ENCODE measurements at regions not wholly inside any gene's neighbourhood (a gene's known extent, or its start where the extent isn't known, plus 50 kb on each side); places are given as distances from the start of the nearest gene placed in this dataset.
"Not testable (repeated sequence)": the region's sequence is repeated elsewhere in the genome, so short reads cannot be mapped to it uniquely, and the experiment has no call there.

DNA sequence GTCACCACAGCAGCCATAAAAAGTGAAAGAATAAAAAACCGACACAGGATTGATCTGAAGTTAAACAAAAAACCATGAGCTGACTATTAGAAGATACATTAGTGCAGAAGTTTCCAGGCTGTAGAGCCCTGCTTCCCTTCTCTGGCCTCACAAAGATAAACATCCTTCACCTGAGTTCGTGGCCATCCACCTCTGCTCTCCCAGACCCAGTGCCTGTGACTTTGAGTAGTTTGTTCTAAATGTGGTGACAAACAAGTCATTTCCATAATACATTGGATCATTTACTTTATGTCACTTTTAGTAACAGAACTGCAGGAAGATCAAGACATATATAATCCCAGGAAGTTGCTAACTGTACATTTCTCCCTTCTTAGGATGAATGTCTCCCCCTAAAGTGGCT lies 241.9 kb upstream of the MAP2 start:
- Histone ChIP-seq H3K4me1 (ENCODE audit: insufficient read depth) (no peaks in the 10 kb centered on the region), H3K79me2 (no peaks in the 10 kb centered on the region), H3K4me2 (no peak overlapping the region), H4K20me1 (ENCODE audit: insufficient read depth, poor library complexity, severe bottlenecking) (no peaks in the 10 kb centered on the region), H2AFZ (no peak overlapping the region), H3K4me3 (no peak overlapping the region), H3K36me3 (replicated peaks; ENCODE audit: insufficient read depth, low read depth) (no peaks in the 10 kb centered on the region), H3K9me3 (ENCODE audit: low read depth) (no peaks in the 10 kb centered on the region), H3K9me2 (replicated peaks; ENCODE audit: insufficient read depth) (no peaks in the 10 kb centered on the region), H3K27me3 (no peaks in the 10 kb centered on the region), H3K27ac (no peak overlapping the region)
- no peak for DNase-seq (ENCODE audit: low spot score)
- TF ChIP-seq EZH2 (IDR thresholded peaks at IDR 0.05; ENCODE audit: borderline replicate concordance) (no peak), EZH2phosphoT487 (IDR thresholded peaks at IDR 0.05; ENCODE audit: low read depth, severe bottlenecking, unreplicated experiment) (no peak)
- TF ChIP-seq, protein P1, sequence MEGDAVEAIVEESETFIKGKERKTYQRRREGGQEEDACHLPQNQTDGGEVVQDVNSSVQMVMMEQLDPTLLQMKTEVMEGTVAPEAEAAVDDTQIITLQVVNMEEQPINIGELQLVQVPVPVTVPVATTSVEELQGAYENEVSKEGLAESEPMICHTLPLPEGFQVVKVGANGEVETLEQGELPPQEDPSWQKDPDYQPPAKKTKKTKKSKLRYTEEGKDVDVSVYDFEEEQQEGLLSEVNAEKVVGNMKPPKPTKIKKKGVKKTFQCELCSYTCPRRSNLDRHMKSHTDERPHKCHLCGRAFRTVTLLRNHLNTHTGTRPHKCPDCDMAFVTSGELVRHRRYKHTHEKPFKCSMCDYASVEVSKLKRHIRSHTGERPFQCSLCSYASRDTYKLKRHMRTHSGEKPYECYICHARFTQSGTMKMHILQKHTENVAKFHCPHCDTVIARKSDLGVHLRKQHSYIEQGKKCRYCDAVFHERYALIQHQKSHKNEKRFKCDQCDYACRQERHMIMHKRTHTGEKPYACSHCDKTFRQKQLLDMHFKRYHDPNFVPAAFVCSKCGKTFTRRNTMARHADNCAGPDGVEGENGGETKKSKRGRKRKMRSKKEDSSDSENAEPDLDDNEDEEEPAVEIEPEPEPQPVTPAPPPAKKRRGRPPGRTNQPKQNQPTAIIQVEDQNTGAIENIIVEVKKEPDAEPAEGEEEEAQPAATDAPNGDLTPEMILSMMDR (IDR thresholded peaks at IDR 0.05; ENCODE audit: poor library complexity), result no peak
- WGBS (ENCODE audit: low lambda C conversion rate, missing lambda C conversion rate), result 67% methylated on average over 2 of the region's 2 CpGs

- DNase-seq (ENCODE audit: low spot score); H3K4me1 ChIP-seq (ENCODE audit: insufficient read depth); H3K27me3 ChIP-seq; H4K20me1 ChIP-seq (ENCODE audit: insufficient read depth, poor library complexity, severe bottlenecking); H3K36me3 ChIP-seq (replicated peaks; ENCODE audit: insufficient read depth, low read depth); H3K27ac ChIP-seq; H3K79me2 ChIP-seq; H3K4me3 ChIP-seq; H3K9me2 ChIP-seq (replicated peaks; ENCODE audit: insufficient read depth); H2AFZ ChIP-seq; H3K4me2 ChIP-seq; H3K9me3 ChIP-seq (ENCODE audit: low read depth): not testable (repeated sequence)
- 100% methylated on average over 1 of the region's 1 CpG for WGBS (ENCODE audit: low lambda C conversion rate, missing lambda C conversion rate)
Measured at GRCh38 chr2:209186886-209187285, 237.0 kb upstream of the MAP2 start.

DNA sequence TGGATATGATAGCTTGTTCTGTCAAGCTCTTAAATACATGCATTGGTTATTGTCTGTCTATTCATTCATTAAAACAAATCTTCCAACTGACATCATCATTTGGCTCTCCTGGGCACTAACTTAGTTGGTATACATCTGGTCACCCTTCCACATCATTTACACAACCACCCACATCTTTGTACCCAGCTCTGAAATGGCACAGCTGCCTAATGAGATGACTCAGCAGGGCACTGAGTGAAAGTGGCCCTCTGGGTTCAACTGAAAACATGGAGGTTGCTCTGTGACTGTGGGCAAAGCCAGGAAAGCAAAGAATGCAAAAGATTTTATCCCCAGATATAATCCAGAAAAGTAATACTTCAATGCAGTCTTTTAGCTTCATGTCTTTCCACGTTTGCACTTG lies 234.0 kb upstream of the MAP2 start:
- no peak overlapping the region for H3K4me3 ChIP-seq
- H2AFZ ChIP-seq, result no peak overlapping the region
- H3K4me2 ChIP-seq, result no peak overlapping the region
- TF ChIP-seq EZH2phosphoT487 (IDR thresholded peaks at IDR 0.05; ENCODE audit: low read depth, severe bottlenecking, unreplicated experiment) (no peak), EZH2 (IDR thresholded peaks at IDR 0.05; ENCODE audit: borderline replicate concordance) (no peak)
- TF ChIP-seq, protein P1 (IDR thresholded peaks at IDR 0.05; ENCODE audit: poor library complexity), result no peak
- no peaks in the 10 kb centered on the region for H3K9me2 ChIP-seq (replicated peaks; ENCODE audit: insufficient read depth)
- no peaks in the 10 kb centered on the region for H3K4me1 ChIP-seq (ENCODE audit: insufficient read depth)
- no peak overlapping the region for H3K27ac ChIP-seq
- WGBS (ENCODE audit: low lambda C conversion rate, missing lambda C conversion rate), result 86% methylated on average over 1 of the region's 1 CpG
- H3K27me3 ChIP-seq, result no peaks in the 10 kb centered on the region
- no peaks in the 10 kb centered on the region for H3K36me3 ChIP-seq (replicated peaks; ENCODE audit: insufficient read depth, low read depth)
- H3K79me2 ChIP-seq, result no peaks in the 10 kb centered on the region
- H3K9me3 ChIP-seq (ENCODE audit: low read depth), result no peaks in the 10 kb centered on the region
- no peak for DNase-seq (ENCODE audit: low spot score)
- H4K20me1 ChIP-seq (ENCODE audit: insufficient read depth, poor library complexity, severe bottlenecking), result no peaks in the 10 kb centered on the region

GRCh38 chr2:209191139-209191538 lies 232.7 kb upstream of the MAP2 start:
- H3K79me2 ChIP-seq, result no peaks in the 10 kb centered on the region
- no peaks in the 10 kb centered on the region for H4K20me1 ChIP-seq (ENCODE audit: insufficient read depth, poor library complexity, severe bottlenecking)
- no peak for DNase-seq (ENCODE audit: low spot score)
- no peak overlapping the region for H3K4me2 ChIP-seq
- no peak for TF ChIP-seq EZH2 (IDR thresholded peaks at IDR 0.05; ENCODE audit: borderline replicate concordance)
- no peak for TF ChIP-seq EZH2phosphoT487 (IDR thresholded peaks at IDR 0.05; ENCODE audit: low read depth, severe bottlenecking, unreplicated experiment)
- TF ChIP-seq, protein P1 (IDR thresholded peaks at IDR 0.05; ENCODE audit: poor library complexity), result no peak
- no peak overlapping the region for H2AFZ ChIP-seq
- H3K36me3 ChIP-seq (replicated peaks; ENCODE audit: insufficient read depth, low read depth), result no peaks in the 10 kb centered on the region
- no peaks in the 10 kb centered on the region for H3K4me1 ChIP-seq (ENCODE audit: insufficient read depth)
- no peaks in the 10 kb centered on the region for H3K27me3 ChIP-seq
- no peaks in the 10 kb centered on the region for H3K9me3 ChIP-seq (ENCODE audit: low read depth)
- H3K4me3 ChIP-seq, result no peak overlapping the region
- no peak overlapping the region for H3K27ac ChIP-seq
- no peaks in the 10 kb centered on the region for H3K9me2 ChIP-seq (replicated peaks; ENCODE audit: insufficient read depth)
